ENCODE measurements at regions not wholly inside any gene's neighbourhood (a gene's known extent, or its start where the extent isn't known, plus 50 kb on each side); places are given as distances from the start of the nearest gene placed in this dataset.

- TF ChIP-seq, protein P1, sequence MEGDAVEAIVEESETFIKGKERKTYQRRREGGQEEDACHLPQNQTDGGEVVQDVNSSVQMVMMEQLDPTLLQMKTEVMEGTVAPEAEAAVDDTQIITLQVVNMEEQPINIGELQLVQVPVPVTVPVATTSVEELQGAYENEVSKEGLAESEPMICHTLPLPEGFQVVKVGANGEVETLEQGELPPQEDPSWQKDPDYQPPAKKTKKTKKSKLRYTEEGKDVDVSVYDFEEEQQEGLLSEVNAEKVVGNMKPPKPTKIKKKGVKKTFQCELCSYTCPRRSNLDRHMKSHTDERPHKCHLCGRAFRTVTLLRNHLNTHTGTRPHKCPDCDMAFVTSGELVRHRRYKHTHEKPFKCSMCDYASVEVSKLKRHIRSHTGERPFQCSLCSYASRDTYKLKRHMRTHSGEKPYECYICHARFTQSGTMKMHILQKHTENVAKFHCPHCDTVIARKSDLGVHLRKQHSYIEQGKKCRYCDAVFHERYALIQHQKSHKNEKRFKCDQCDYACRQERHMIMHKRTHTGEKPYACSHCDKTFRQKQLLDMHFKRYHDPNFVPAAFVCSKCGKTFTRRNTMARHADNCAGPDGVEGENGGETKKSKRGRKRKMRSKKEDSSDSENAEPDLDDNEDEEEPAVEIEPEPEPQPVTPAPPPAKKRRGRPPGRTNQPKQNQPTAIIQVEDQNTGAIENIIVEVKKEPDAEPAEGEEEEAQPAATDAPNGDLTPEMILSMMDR (conservative IDR thresholded peaks at IDR 0.05): no peak
- no peak for TF ChIP-seq ZFX (IDR thresholded peaks at IDR 0.05)
Measured at GRCh38 chr10:125225051-125225450, 64.7 kb upstream of the CTBP2 start.
